NCI-H1105 treated with DMSO at 0.1 percent for 48 hours (cell line): ENCODE measurements at regions not wholly inside any gene's neighbourhood (a gene's known extent, or its start where the extent isn't known, plus 50 kb on each side); places are given as distances from the start of the nearest gene placed in this dataset.
"Not testable (repeated sequence)": the region's sequence is repeated elsewhere in the genome, so short reads cannot be mapped to it uniquely, and the experiment has no call there.

Experiments
- DNase-seq: peaks from one replicate; lab custom pipeline; 2025; lab: John Stamatoyannopoulos, UW

DNA sequence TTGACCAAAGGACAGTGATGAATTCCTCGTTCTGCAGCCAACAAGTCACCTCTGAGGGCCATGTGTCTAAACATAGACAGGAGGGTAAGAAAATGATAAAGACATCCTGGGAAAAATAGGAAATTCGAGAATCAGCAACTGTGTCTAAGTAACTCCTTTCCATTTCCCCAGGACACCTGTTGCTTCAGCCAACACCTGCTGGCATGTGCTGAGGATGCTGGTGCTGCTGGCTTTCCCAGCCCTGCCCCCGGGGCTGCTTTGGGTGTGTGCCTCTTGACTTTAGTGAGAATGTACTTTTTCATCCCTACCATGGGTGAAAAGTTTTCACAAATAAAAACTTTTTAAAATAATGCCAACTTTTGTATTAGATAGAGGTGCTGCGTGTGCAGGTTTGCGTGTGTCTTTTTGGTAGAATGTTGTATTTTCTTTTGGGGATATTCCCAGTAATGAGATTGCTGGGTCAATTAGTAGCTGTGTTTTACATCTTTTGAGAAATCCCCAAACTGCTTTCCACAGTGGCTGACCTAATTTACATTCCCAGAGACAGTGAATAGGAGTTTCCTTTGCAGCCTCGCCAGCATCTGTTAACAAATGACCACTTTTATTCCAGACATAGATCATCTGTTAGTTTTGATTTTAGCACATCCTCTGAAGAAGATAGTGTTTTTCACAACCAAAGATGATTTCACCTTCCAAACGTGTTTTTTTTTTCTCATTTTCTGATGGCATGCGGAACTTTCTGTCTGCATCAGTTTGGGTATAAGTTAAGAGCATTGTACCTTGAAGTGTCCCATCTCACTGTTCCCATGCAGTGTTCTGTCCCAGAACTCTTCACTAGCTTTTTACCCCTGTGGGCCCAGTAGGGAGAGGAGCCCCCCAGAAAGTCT, 104.2 kb upstream of the ACBD5 start:
- DNase-seq: no peak

DNA sequence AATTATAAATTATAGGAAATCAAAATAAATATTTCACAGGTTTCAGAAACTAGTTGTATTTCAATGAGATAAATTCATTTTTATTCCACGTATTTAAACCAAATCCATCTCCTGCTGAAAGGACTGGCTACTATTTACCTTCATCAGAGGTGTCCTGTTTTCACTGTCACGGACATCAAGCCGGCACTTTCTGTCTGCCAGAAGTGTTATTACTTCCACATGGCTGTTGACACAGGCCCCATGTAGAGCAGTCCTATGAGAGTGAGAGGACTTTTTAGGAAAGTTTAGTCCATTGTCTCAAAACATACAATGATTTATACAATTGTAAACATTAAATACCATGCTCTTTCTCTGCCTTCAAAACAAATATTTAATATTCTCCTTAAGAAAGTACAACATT, 100.4 kb upstream of the ACBD5 start:
- no peak for DNase-seq

DNA sequence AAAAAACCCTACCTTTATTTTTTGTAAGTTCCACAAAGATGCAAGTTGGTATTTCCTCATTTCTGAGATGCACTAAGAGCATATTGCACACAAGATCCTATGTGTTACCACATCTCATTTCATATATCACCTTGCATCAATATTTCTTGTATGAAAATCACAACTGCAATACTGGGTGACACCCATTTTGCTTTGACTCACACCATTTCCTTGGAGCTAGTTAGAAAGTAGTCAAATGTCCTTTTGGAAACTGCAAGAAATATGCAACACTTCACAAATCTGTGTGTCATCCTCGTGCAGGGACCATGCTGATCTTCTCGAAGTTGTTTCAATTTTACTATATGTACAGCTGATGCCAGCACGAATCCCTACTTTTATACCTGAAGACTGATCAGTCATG, 94.6 kb upstream of the ACBD5 start:
- DNase-seq: not testable (repeated sequence)

DNA sequence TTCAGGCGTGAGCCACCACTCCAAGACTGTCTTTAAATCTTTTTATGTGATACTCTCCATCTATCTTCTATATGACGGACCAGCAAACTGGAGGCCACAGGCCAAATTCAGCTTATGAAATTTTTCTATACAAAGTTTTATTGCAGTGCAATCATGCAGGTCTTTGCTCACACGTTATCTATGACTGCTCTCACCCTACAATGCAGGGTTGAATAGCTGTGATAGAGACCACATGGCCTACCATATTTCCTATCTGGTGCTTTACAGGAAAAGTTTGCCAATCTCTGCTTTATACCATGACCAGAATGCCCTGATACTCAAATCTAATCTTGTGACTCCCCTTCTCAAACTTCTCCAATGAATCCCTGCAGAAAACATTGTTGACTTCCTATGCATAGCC, 89.5 kb upstream of the ACBD5 start:
- DNase-seq: no peak

DNA sequence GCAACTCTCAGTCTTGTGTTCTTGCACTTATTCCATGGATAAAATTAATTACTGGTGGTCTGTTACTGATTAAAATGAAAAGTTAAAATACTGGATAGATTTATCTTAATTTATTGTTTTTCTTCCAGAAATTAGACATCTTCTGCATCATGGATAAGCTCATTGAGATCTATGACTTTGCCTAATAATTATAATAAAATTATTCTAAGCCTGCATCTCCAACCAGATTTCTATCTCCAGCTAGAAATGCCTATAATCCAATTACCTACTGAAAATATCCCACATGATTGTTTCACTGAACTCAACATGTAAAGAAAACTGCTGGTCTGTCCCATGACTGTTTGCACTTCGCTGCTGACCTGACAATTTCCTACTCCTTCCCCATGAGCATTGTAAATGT, 88.3 kb upstream of the ACBD5 start:
- no peak for DNase-seq

DNA sequence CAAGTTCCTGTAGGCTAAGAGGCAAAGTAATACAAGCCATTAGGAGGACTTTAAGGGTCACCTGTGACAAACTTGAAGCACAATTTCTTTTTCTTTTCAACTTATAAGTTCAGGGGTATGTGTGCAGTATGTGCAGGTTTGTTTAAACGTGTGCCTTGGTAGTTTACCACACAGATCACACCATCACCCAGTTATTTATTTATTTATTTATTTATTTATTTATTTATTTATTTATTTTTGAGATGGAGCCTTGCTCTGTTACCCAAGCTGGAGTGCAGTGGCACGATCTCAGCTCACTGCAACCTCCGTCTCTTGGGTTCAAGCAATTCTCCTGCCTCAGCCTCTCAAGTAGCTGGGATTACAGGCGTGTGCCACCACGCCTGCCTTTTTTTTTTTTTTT, 86.2 kb upstream of the ACBD5 start:
- DNase-seq: not testable (repeated sequence)

DNA sequence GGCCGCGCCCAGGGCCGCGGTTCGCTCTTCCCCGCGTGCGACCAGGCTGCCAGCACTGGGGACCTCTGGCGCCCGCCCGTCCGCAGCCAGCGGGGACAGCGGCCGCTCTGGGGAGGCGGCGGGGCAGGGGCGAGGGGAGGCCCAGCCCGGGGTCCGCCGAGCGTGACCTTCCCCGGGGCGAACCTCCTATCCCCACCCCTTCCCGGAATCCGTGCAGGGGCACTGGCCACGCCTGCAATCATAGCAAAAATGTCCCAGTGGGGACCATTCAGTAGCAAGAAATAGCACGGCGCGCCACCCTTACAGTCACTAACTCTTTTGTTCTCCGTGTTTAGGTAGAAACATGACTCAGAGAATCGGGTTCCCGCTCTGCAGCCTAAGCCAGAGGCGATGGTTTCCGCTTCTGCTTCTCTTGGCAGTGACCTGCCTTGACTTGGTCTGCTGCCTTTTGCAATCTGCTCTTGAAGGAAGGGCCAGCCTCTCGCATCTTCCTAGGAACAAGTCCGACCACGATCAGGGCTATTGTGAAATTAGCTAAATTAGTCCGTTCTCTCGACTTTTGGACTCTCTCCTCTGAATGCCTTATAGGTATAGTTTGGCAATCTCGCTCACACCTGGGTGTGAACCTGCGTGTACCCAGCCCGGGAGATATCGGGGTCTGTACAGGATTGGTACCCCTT, 79.3 kb upstream of the ACBD5 start:
- DNase-seq: no peak

DNA sequence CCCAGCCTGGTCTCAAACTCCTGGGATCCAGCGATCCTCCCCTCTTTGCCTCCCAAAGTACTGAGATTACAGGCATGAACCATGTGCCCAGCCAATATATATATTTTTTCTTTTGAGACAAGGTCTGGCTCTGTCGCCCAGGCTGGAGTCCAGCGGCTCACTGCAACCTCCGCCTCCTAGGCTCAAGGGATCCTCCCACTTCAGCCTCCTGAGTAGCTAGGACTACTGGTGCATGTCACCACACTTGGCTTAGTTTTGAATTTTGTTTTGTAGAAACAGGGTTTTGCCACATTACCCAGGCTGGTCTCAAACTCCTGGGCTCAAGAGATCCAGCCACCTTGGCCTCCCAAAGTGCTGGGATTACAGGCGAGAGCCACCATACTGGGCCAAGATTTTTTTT, 78.5 kb upstream of the ACBD5 start:
- DNase-seq: not testable (repeated sequence)

DNA sequence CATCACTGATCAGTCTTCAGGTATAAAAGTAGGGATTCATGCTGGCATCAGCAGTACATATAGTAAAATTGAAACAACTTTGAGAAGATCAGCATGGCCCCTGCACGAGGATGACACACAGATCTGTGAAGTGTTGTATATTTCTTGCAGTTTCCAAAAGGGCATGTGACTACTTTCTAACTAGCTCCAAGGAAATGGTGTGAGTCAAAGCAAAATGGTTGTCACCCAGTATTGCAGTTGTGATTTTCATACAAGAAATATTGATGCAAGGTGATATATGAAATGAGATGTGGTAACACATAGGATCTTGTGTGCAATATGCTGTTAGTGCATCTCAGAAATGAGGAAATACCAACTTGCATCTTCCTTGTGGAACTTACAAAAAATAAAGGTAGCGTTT, 74.5 kb upstream of the ACBD5 start:
- not testable (repeated sequence) for DNase-seq

DNA sequence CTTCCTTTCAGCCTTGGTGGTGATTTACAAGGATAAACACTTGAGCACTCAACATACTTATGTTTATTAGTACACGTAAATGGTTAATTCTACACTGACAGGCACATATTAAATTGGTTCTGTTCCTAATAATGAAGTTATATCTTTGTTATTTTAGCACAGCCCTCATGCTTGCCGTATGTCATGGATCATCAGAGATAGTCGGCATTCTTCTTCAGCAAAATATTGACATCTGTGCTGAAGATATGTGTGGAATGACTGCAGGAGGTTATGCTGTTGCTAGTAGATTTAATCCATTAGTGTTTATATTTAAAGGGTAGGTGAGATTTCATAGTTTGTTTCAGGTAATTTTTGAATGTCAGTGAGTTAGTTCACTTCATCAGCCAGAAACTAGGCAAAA, 73.0 kb upstream of the ACBD5 start:
- DNase-seq: not testable (repeated sequence)

DNA sequence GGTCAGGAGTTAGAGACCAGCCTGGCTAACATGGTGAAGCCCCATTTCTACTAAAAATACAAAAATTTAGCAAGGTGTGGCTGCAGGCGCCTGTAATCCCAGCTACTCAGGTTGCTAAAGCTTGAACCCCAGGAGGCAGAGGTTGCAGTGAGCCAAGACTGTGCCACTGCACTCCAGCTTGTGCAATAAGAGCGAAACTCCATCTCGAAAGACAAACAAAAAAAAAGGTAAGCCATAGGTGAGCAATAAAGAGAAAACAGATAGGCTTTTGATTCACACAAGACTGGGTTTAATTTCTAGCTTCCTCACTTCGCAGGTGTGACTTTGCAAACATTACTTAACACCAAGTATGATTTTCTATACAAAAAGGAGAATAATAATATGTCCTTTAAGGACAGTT, 72.3 kb upstream of the ACBD5 start:
- DNase-seq: no peak

DNA sequence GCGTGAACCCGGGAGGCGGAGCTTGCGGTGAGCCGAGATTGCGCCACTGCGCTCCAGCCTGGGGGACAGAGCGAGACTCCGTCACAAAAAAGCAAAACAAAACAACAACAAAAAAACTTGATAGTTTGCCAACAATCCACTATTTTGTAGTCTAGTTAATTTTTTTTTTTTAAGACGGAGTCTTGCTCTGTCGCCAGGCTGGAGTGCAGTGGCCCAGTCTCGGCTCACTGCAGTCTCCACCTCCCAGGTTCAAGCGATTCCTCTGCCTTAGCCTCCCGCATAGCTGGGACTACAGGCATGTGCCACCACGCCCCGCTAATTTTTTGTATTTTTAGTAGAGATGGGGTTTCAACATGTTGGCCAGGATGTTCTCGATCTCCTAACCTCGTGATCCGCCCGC, 71.2 kb upstream of the ACBD5 start:
- DNase-seq: not testable (repeated sequence)

DNA sequence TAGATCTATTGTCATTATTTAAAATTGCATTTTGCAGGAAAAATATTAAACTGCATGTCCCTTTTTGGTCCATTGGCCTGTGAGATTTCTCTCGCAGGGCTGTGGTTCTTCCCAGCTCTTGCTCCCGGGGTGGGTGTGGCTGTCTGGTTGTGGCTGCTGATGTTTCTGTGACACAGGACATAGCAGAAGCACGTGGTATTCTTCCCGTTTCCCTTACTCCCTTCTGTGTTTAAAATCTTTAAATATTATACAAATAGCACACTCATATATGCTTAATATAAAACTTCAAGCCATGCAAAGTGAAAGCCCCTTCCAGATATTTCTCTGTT, 57.9 kb upstream of the ACBD5 start:
- not testable (repeated sequence) for DNase-seq

DNA sequence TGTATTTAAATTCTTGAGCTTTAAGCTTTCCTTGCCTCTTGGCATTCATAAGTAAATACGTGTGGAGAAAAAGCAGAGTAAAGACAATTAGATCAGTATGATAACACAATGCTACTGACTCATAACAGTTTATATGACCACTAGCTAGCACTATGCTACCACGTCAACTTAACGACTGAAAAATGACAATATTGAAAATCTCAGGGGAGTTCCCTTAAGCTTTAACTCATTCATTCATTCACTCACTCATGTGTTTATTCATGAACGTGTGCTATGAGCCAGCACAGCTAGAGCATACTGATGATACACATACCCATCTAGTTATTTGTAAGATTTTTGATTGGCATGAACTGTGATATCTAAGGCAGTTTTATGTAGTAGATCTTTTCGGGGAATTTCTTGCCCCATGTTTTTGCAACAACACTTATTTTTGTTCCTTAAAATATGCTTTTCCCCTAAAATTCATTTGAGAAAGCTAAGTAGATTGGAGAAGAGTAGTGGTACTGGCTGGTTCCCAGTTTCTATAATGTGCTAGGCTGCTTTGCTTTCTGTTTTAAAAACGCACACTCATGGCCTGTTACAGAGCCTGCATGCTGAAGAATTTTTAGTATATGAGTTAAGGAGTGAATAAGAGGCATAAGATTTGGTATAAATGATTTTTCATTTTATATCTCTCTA, 57.4 kb upstream of the ACBD5 start:
- DNase-seq: no peak

DNA sequence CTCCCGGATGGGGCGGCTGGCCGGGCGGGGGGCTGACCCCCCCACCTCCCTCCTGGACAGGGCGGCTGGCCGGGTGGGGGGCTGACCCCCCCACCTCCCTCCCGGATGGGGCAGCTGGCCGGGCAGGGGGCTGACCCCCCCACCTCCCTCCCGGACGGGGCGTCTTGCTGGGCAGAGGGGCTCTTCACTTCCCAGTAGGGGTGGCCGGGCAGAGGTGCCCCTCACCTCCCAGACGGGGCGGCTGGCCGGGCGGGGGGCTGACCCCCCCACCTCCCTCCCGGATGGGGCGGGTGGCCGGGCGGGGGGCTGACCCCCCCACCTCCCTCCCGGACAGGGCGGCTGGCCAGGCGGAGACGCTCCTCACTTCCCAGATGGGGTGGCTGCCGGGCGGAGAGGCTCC, 55.7 kb upstream of the ACBD5 start:
- DNase-seq: not testable (repeated sequence)

DNA sequence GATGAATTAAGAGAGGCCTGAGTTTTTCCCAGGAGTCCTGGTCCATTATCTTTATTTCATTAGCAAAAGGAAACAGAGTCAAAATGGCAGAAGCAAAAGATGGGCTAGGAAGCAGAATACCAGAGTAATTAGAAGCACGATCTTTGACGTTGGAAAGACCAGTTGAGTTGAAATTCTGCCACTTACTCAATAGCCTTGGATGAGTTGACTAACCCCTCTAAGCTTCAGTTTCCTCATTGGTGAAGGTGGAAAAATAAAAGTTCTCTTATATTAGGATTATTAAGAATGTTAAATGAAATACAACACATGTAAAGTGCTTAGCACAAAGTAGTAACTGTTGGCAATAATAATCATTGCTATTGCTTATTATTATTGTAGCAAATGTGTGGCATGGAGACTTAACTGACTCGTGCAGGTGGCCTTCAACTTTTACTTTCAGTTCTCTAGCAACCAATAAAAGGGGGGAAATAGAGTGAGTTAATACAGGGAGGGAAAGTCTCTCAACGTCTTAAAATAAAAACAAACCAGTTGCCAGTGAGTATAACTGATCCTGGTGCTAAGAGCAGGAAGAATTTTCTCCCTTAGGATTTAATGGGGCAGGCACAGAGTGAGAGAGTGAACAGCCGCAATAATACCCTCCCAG, 50.8 kb upstream of the ACBD5 start:
- not testable (repeated sequence) for DNase-seq
